HFFc6 (cell line): ENCODE measurements at regions not wholly inside any gene's neighbourhood (a gene's known extent, or its start where the extent isn't known, plus 50 kb on each side); places are given as distances from the start of the nearest gene placed in this dataset.

Experiments
- DNase-seq: peaks from one replicate; pipeline ENCODE4 v3.0.0-alpha.2; 2018
- H3K27ac Mint-ChIP-seq: 2 replicates; pipeline ENCODE4 v1.8.0; 2020; ENCODE audit warnings: mild to moderate bottlenecking, mixed read lengths
- H3K27me3 Mint-ChIP-seq: 2 replicates; pipeline ENCODE4 v1.8.0; 2021; ENCODE audit warnings: mild to moderate bottlenecking, moderate library complexity, mixed read lengths; ENCODE audit not compliant: insufficient read depth
- H3K36me3 Mint-ChIP-seq: 2 replicates; pipeline ENCODE4 v1.8.0; 2021; ENCODE audit warnings: low read depth, mixed read lengths
- H3K4me1 Mint-ChIP-seq: 2 replicates; pipeline ENCODE4 v1.8.0; 2020; ENCODE audit warnings: low read depth, mixed read lengths
- H3K4me3 Mint-ChIP-seq: 2 replicates; pipeline ENCODE4 v1.8.0; 2020; ENCODE audit warnings: mild to moderate bottlenecking, moderate library complexity, mixed read lengths
- H3K9me3 Mint-ChIP-seq: 2 replicates; pipeline ENCODE4 v1.8.0; 2020; ENCODE audit warnings: mild to moderate bottlenecking, mixed read lengths
- CTCF ChIP-seq: fragments of 200-600 bp; sonication (generic); IDR thresholded peaks from 2 replicates; pipeline ENCODE4 v1.5.0; 2021; ENCODE audit warnings: antibody characterized with exemption, mild to moderate bottlenecking

GRCh38 chr3:81962396-81962795 lies 201.0 kb upstream of the GBE1 start:
- Mint-ChIP-seq H3K9me3 (no peaks in the 10 kb centered on the region), H3K27me3 (no peaks in the 10 kb centered on the region), H3K36me3 (no peaks in the 10 kb centered on the region), H3K4me3 (no peak overlapping the region), H3K4me1 (no peaks in the 10 kb centered on the region), H3K27ac (no peak overlapping the region)
- TF ChIP-seq CTCF, result no peak
- no peak for DNase-seq

GRCh38 chr3:81958972-81959640 lies 197.7 kb upstream of the GBE1 start:
- TF ChIP-seq CTCF, result no peak
- H3K27ac Mint-ChIP-seq, result no peak overlapping the region
- H3K4me1 Mint-ChIP-seq, result no peaks in the 10 kb centered on the region
- H3K27me3 Mint-ChIP-seq, result no peaks in the 10 kb centered on the region
- no peaks in the 10 kb centered on the region for H3K36me3 Mint-ChIP-seq
- no peaks in the 10 kb centered on the region for H3K9me3 Mint-ChIP-seq
- H3K4me3 Mint-ChIP-seq, result no peak overlapping the region
- no peak for DNase-seq

GRCh38 chr3:81955878-81956277 lies 194.4 kb upstream of the GBE1 start:
- DNase-seq, result no peak
- H3K4me3 Mint-ChIP-seq, result peak overlapping the region; percentile 17; the same call in 1 of the 2 replicates
- no peaks in the 10 kb centered on the region for H3K9me3 Mint-ChIP-seq
- TF ChIP-seq CTCF, result no peak
- no peaks in the 10 kb centered on the region for H3K27me3 Mint-ChIP-seq
- H3K27ac Mint-ChIP-seq, result no peak overlapping the region
- no peaks in the 10 kb centered on the region for H3K4me1 Mint-ChIP-seq
- no peaks in the 10 kb centered on the region for H3K36me3 Mint-ChIP-seq

- TF ChIP-seq CTCF, result no peak
- Mint-ChIP-seq H3K4me1 (no peaks in the 10 kb centered on the region), H3K36me3 (no peaks in the 10 kb centered on the region), H3K27ac (no peak overlapping the region), H3K9me3 (no peaks in the 10 kb centered on the region), H3K4me3 (no peak overlapping the region), H3K27me3 (no peaks in the 10 kb centered on the region)
- DNase-seq, result no peak
Observed at GRCh38 chr3:81953111-81953510, 191.7 kb upstream of the GBE1 start.

- TF ChIP-seq CTCF, result no peak
- Mint-ChIP-seq H3K4me1 (no peaks in the 10 kb centered on the region), H3K4me3 (no peak overlapping the region), H3K36me3 (no peaks in the 10 kb centered on the region), H3K27ac (no peak overlapping the region), H3K9me3 (no peaks in the 10 kb centered on the region), H3K27me3 (no peaks in the 10 kb centered on the region)
- DNase-seq, result no peak
Observed at GRCh38 chr3:81952141-81952540, 190.7 kb upstream of the GBE1 start.

GRCh38 chr3:81951636-81952035 lies 190.2 kb upstream of the GBE1 start:
- Mint-ChIP-seq H3K9me3 (no peaks in the 10 kb centered on the region), H3K4me3 (no peak overlapping the region), H3K27ac (no peak overlapping the region), H3K36me3 (no peaks in the 10 kb centered on the region), H3K4me1 (no peaks in the 10 kb centered on the region), H3K27me3 (no peaks in the 10 kb centered on the region)
- DNase-seq, result no peak
- TF ChIP-seq CTCF, result no peak
